ENCODE measurements at regions not wholly inside any gene's neighbourhood (a gene's known extent, or its start where the extent isn't known, plus 50 kb on each side); places are given as distances from the start of the nearest gene placed in this dataset.

- TF ChIP-seq EZH2 (IDR thresholded peaks at IDR 0.05; ENCODE audit: borderline replicate concordance, low read length) (no peak), CTCF (IDR thresholded peaks at IDR 0.05; ENCODE audit: low read length) (no peak)
Observed at GRCh38 chr5:113792806-113793205, 279.3 kb downstream of the YTHDC2 start.
